Caki2 (cell line): ENCODE measurements at regions not wholly inside any gene's neighbourhood (a gene's known extent, or its start where the extent isn't known, plus 50 kb on each side); places are given as distances from the start of the nearest gene placed in this dataset.
"Not testable (repeated sequence)": the region's sequence is repeated elsewhere in the genome, so short reads cannot be mapped to it uniquely, and the experiment has no call there.

Source experiments
- DNase-seq: peaks from one replicate; pipeline ENCODE4 v3.0.0-alpha.2; 2015; ENCODE audit warnings: low read depth
- in situ Hi-C: cut with HindIII; loops from 2 replicates; pipeline ENCODE4 v1.10.0; 2016; ENCODE audit warnings: low sequenced_read_pairs, low pct_unique_long_range_greater_than_20kb, mixed read lengths

DNA sequence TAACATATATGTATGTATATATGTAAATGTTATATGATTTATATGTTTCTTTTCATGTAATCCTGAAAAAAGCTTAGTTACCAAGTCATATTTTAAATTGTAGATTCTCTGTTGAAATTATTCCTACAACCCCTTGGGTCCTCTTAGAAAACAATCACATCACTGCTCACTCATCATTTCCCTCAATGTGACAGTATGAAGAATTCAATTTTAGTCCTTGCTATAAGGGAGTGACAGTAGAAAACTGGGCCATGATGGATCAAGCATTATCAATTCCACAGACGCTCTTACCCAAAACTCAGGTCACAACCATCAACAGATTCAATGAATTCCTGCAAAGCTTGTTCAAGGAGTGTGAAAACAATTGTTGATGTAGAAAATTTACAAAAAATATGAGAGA is 1389.5 kb upstream of the ACVR2A start:
- in situ Hi-C loops = no loop called here
- DNase-seq = no peak

DNA sequence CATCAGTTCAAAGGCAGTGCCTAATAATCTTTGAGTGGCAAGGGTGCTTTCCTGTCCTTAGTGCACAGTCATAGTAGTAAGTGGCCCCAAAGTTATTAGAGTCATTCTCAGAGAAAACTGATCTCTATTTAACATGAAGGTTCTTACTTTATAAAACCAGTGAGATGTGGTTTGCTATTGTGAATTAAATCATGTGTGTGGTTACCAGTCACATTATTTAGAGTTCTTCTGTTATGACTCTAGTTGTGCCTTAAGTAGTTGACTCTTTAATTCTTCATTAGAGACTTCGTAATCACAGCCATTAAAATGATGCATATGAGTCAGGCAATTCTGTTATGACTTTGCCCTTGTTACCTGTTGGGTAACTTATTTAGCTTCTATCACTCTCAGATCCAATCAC is 1392.9 kb upstream of the ACVR2A start:
- no peak for DNase-seq

DNA sequence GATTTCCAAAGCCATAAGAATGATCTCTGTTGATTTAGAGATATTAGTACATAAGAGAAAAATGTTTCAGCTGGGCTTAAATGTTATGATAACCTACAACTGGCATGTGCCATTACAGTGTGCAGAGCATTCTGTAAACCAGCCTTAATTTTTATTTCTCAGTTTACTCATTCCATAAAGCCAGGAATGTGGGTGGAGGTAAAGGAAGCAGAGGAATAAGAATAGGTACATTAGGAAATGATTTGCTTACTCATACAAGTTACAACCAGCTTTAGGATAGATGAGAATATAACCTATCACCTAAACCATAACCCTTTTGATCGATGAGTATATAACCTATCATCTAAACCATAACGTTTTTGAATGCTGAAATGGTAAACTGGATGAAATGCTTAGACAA is 1394.7 kb upstream of the ACVR2A start:
- in situ Hi-C loops = no loop called here
- DNase-seq = no peak

More for the DNA sequence above, 1392.9 kb upstream of the ACVR2A start:
- in situ Hi-C loops = no loop called here

DNA sequence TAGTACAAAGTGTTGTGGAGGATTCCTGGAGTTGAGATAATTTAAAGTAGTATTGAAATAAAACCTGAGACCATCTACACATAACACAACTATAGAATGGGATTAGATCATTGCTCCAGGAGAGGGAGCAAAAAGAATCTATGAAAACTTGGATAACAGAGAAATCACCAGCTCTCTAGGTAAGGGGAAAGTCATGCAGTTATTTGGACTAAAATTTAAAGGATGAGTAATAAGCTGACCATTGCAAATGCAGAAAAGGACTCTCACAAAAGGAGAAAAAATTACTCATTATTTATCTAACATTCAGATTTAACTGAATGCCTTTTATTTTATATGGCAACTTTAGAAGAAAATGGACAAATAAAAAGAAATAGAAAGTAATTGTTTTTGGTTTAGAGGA is 1399.8 kb upstream of the ACVR2A start:
- DNase-seq = no peak
- in situ Hi-C loops = no loop called here

DNA sequence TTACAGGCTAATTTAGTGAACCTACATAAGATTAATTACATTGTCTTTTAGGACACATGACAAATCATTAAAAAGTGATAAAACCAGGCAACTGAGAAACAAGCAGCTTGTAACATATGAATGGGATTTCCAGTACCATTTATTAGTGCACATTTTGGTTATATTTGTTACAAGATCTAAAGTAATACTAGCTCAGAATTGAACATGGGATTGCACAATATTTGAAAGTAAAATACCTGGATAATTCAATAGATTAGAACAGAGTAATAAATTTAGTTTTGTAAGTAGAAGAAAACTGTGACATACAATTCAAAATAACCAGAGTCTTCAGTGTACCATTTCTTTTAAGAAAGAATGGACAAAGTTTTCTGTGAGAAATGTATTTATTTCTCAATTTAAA is 1400.7 kb upstream of the ACVR2A start:
- in situ Hi-C loops = no loop called here
- DNase-seq = no peak

DNA sequence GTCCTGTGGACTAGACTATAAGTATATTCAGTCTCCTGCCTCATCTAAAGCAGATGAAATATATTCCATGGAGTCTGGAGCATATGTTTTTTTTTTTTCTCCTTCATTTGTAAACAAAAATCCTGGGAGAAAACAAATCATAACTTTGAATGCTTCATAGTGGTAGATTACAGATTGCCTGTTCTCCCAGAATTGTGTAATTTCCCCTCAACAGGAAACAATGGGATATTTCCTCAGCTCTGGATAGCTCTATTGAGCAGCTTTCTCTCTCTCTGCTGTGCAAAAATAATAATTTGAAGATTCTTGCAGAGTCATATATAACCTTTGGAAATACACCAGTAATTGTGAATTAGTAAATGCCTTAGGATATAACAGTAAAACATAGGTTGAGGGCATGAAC is 1406.6 kb upstream of the ACVR2A start:
- DNase-seq = no peak
- in situ Hi-C loops = no loop called here

DNA sequence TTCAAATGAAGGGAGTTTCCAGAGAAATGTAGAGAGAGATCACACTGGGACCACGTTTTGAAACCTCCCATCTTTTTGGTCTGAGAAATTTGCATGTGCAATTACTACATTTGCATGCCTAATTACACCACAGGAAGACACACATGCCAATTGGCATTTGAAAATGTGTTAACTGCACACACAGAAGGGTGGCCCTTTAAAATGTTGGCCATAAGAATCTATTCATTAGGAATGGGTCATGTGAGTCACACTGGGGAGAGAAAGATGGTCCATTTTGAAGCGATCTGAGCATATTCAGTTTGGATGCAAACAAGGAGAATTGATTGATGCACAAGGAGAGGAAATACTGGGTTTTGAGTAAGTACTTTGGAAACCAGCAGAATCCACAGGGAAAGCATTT is 1407.1 kb upstream of the ACVR2A start:
- no peak for DNase-seq
- in situ Hi-C loops = no loop called here

DNA sequence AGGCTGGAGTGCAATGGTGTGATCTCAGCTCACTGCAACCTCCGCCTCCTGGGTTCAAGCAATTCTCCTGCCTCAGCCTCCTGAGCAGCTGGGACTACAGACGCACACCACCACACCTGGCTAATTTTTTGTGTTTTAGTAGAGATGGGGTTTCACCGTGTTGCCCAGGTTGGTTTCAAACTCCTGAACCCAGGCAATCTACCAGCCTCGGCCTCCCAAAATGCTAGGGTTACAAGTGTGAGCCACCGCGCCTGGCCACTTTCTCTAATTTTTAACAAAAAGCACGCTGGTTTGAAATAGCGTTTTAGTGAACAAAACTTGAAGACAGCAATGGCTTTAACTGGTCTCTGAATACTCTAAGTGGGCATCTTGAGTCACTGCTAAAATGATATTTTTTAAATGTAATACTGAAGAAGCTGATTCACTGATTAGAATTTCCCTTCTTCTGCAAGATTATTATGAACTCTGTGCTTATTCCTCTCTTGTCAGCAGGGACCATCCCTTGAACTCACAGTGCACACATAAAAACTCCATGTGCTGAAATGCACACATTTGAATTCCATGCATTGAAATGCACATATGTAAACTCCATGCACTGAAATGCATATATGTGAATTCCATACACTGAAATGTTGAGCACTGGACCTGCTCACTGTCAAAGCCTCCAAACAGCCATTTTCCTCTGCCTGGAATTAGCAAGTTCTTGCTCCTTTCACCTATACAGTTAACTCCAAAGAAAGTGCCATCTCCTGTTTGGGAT is 1411.5 kb upstream of the ACVR2A start:
- in situ Hi-C loops = no loop called here
- no peak for DNase-seq

DNA sequence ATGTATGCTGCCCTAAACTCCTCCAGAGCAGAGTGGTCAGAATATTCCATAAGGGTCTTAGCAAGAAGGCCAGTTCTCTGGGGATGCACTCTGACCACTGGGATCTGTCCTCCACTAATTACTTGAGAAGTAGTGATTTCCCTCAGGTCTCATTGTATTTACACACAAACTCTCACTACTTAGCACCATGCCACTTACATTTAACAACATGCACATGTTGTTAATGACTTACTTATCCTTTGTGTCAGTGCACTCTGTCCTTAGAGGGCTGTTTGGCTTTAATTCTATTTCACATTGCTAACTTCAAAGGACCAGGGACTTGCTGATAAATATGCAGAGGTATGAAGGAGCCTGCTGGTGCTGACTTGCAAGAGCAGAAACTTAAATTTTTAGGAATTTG is 1415.5 kb upstream of the ACVR2A start:
- no peak for DNase-seq
- in situ Hi-C loops = no loop called here

DNA sequence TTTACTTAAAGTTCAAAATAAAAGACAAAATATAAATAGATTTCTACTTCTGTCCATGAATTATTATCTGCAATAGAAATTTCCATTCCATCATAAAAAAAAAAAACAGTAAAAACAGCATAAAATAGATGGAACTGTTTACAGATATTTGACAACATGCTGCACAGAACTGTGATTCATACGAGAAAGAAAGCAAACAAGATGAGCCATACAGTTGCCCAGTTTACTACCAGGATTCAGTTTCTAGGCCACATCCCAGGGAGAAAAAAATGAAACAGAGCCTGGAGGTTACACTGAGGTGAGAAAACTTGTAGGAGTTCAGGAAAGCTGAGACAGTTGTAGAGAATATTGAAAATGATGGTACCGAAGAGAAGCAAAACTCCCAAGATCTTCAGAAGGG is 1426.9 kb upstream of the ACVR2A start:
- no peak for DNase-seq
- in situ Hi-C loops = no loop called here

DNA sequence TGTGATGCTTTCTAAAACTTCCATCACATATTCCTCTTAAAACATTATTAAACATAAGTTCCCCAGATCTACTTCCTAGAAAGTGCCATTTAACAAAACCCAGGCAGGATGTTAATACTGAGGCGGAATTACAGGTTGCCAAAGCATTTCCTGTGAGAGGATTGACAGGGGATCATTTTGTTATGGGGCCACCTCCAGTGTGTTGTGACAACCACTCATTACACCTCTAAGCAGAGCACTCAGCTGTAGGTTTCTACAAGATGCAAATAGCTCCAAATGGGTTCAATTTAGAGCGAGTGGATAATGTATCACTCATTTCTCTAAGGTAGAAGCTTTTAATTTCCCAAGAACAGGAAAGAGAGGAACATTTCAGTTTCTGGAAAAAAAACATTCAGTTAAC is 1429.5 kb upstream of the ACVR2A start:
- in situ Hi-C loops = no loop called here
- no peak for DNase-seq

DNA sequence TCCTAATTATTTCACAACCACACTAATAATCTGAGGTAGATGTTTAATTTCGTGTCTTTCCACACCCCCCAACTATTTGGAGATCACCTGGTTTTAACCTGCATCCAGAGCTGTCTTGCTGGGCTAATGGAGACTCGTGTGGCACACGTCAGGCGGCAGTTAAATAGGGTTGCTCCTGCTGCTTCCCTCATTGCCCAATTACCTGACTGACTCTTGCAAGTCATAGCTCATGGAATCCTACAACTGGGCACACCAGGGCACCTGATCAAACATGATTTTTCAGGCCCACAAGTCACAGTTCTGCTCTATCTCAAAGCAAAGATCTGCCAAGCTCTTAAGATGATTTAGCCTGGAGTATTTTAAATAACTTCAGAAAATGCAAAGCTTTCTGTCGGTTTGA is 1430.4 kb upstream of the ACVR2A start:
- DNase-seq = no peak
- in situ Hi-C loops = no loop called here

DNA sequence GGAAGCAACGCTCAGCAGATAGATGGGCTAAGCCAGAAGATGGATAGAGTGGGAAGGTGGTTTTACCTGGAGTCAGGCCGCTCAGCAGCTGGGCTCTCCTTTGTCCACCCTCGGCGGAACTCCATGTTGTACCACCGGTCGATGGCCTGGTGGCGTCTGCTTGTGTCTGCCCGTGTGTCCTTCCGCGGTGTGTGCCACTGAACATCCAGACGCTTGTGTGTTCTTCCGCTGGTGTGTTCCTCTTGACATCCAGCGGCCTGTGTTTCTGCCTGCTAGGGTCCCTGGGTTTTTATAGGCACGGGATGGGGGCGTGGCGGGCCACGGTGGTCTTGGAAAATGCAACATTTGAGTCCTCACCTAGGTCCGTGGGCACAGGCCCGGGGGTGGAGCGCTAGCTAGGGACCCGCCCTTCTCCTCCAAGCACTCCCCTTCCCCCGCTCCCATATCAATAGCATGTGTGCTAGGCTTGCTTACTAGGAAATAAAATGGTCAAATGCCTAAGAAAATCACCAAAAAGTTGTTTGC is 1431.7 kb upstream of the ACVR2A start:
- in situ Hi-C loops = no loop called here
- no peak for DNase-seq

DNA sequence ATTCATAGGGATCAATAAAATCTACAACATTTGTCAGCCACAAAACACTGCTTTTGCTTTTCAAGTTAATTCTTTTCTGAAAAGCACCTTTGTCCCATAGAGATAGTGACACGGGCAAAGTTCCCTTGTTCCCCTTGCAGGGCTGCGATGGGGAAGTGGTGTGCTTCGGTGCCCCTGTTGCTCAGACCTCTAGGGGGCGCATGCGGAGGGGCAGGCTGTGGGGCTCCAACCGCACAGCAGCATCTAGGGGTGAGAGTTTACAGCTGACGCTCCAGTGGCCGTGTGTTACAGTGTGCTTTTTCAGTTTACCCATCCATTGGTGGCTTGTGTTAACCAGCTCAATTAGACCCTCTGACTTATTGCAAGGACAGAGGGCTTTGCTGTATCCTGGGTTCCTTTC is 1432.2 kb upstream of the ACVR2A start:
- DNase-seq = no peak

DNA sequence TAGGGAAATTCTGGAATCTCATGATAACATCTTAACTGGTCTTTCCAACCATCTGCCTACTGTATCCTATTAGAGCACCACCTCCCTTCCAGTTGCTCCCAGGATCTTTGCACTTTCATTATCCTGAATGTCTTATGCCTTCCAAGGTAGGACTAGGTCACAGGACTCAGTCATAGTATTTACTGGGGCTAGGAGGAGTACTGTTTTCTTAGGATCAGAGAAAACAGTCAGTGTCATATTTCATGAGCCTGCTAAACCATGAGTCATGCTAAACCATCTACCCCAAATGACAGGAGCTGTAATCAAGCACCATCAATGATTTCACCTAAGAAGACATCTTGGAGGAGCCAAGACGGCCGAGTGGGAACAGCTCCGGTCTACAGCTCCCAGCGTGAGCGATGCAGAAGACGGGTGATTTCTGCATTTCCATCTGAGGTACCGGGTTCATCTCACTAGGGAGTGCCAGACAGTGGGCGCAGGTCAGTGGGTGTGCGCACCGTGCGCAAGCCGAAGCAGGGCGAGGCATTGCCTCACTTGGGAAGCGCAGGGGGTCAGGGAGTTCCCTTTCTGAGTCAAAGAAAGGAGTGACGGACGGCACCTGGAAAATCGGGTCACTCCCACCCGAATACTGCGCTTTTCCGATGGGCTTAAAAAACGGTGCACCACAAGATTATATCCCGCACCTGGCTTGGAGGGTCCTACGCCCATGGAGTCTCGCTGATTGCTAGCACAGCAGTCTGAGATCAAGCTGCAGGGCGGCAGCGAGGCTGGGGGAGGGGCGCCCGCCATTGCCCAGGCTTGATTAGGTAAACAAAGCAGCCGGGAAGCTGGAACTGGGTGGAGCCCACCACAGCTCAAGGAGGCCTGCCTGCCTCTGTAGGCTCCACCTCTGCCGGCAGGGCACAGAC is 1439.2 kb upstream of the ACVR2A start:
- DNase-seq = peak; percentile 10

More for the DNA sequence above, 1432.2 kb upstream of the ACVR2A start:
- in situ Hi-C loops = no loop called here

DNA sequence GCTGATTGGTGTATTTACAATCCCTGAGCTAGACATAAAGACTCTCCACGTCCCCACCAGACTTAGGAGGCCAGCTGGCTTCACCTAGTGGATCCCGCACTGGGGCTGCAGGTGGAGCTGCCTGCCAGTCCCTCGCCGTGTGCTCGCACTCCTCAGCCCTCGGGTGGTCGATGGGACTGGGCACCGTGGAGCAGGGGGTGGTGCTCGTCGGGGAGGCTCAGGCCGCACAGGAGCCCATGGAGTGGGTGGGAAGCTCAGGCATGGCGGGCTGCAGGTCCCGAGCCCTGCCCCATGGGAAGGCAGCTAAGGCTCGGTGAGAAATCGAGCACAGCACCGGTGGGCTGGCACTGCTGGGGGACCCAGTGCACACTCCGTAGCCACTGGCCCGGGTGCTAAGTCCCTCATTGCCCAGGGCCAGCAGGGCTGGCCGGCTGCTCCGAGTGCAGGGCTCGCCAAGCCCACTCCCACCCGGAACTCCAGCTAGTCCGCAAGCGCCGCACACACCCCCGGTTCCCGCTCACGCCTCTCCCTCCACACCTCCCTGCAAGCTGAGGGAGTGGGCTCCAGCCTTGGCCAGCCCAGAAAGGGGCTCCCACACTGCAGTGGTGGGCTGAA is 1441.2 kb upstream of the ACVR2A start:
- in situ Hi-C loops, DNase-seq: not testable (repeated sequence)

More for the DNA sequence above, 1439.2 kb upstream of the ACVR2A start:
- in situ Hi-C loops = not testable (repeated sequence)

DNA sequence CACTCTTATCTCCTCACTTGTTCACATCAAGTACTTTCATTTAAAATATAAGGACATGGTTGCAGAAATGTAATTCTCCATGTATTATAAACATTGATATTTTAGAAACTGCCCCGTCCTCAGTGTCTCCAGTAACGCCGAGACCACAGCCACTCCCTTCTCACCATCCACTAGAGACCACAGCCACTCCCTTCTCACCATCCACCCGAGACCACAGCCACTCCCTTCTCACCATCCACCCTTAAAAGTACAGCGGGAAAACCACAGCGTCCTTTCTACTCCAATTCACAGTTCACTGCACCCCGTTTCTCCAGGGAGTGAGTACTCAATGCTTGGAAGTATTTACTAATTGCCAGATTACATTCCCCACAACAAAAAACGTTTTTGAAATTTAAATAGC is 1452.2 kb upstream of the ACVR2A start:
- no peak for DNase-seq
- in situ Hi-C loops = no loop called here

DNA sequence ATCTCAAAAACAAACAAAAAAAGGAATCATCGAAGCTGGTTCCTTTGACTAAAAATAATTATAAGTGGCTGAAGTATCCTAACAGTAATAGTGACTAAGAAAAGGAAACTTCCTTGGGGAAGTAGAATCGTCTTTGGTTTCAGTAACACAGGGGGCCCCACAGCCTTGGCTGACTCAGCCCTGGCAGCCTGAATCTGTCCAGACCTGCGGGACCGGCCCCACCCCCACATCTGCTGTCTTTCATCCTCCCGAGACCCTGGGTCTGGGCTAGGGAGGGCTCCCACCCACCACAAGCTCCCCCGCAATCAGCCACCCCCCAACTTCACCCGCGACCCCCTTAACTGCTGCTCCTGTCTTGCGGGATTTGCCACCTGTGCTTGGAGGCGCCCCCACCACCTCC is 1452.6 kb upstream of the ACVR2A start:
- in situ Hi-C loops = no loop called here
- no peak for DNase-seq

DNA sequence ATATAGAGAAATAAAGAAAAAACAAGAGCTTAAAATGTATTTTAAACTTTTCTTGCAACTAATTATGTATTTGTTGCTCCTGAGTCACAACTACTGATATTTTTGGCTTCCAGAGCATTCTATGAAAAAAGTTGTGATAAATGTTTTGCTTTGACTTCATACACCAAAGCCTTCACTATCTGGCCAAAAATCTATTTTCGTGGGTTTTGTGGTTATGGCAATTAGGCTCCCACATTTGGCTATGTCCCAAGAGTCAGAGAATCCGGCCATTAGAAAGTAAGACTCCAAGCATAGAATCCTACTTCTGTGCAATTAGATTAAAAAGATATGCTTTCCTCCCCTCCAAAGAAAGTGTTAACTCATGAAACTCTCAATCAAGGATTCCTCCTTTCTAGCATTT is 1456.1 kb upstream of the ACVR2A start:
- in situ Hi-C loops = no loop called here
- peak; percentile 6 for DNase-seq
